A549 (cell line): ENCODE measurements at regions not wholly inside any gene's neighbourhood (a gene's known extent, or its start where the extent isn't known, plus 50 kb on each side); places are given as distances from the start of the nearest gene placed in this dataset.

Experiments used
- ATAC-seq, 2 experiments: fragments of 200-7000 bp in 1 of 2; fragments of >200 bp in 1 of 2; cut with Nextera tagmentation in 1 of 2; cut with Tn5 transposase in 1 of 2; 3 replicates each; pipeline versions ENCODE4 v1.8.0 to v1.9.1; 2018 to 2020; ENCODE audit warnings: mild to moderate bottlenecking in 1 of 2, moderate library complexity in 1 of 2
- CTCF ChIA-PET: fragments of 300-600 bp; sonication (Branson Sonifier 250); formaldehyde crosslinking; extraction: SDS; loops from one replicate; lab custom pipeline; 2021; ENCODE audit warnings: antibody characterized with exemption, inconsistent platforms; lab: Yijun Ruan, JAX
- POLR2A ChIA-PET: fragments of 350-600 bp; formaldehyde crosslinking; extraction: SDS; loops from one replicate; lab custom pipeline; 2021; ENCODE audit warnings: antibody characterized with exemption, inconsistent platforms; lab: Yijun Ruan, JAX
- DNase-seq, 2 experiments: peaks; one replicate each; pipeline versions ENCODE4 v3.0.0 to v3.0.0-alpha.2; 2011 to 2016; ENCODE audit warnings: low read depth in 1 of 2, low spot score in 1 of 2
- FAIRE-seq: peaks from 2 replicates; lab custom pipeline; 2011; peaks lifted over from hg19 to GRCh38; lab: Jason Lieb, UNC
- H3K27ac ChIP-seq, 2 experiments: fragments of >200 bp; sonication (Bioruptor Twin); formaldehyde crosslinking; 3 replicates each; pipeline ENCODE4 v1.5.1; 2016 to 2017
- H3K4me1 ChIP-seq: fragments of >200 bp; sonication (Bioruptor Twin); formaldehyde crosslinking; 3 replicates; pipeline ENCODE4 v1.6.1; 2016
- H3K4me2 ChIP-seq: fragments of >200 bp; sonication (Bioruptor Twin); formaldehyde crosslinking; 3 replicates; pipeline ENCODE4 v1.6.1; 2016
- H3K4me3 ChIP-seq: fragments of >200 bp; sonication (Bioruptor Twin); formaldehyde crosslinking; 3 replicates; pipeline ENCODE4 v1.5.1; 2016
- H3K9me3 ChIP-seq: fragments of >200 bp; sonication (Bioruptor Twin); formaldehyde crosslinking; 3 replicates; pipeline ENCODE4 v1.6.1; 2016
- BHLHE40 ChIP-seq: IDR thresholded peaks from 2 replicates; pipeline ENCODE4 v1.6.1; 2012; ENCODE audit warnings: low read depth, low read length, inconsistent platforms
- CBX2 ChIP-seq: fragments of 200-600 bp; sonication (generic); IDR thresholded peaks from 2 replicates; pipeline ENCODE4 v1.6.1; 2016; ENCODE audit warnings: low read depth, mild to moderate bottlenecking, borderline replicate concordance
- FOSB ChIP-seq: fragments of 250-450 bp; sonication (Bioruptor Pico); IDR thresholded peaks from 2 replicates; pipeline ENCODE4 v1.5.0; 2020; ENCODE audit warnings: mild to moderate bottlenecking, moderate library complexity
- FOSL2 ChIP-seq, 2 experiments: fragments of 450-650 bp in 1 of 2; fragments of >200 bp in 1 of 2; sonication (Bioruptor Twin) in 1 of 2; formaldehyde crosslinking; IDR thresholded peaks; 2 replicates each; pipeline versions ENCODE4 v1.5.0 to v1.6.1; 2016 to 2020; ENCODE audit warnings: mild to moderate bottlenecking in 1 of 2, moderate library complexity in 1 of 2
- HOXA7 ChIP-seq: fragments of 250-450 bp; sonication (Bioruptor Pico); IDR thresholded peaks from 2 replicates; pipeline ENCODE4 v1.5.0; 2020; ENCODE audit warnings: mild to moderate bottlenecking, moderate library complexity
- JUN ChIP-seq, 2 experiments: fragments of >200 bp; sonication (Bioruptor Twin); formaldehyde crosslinking; IDR thresholded peaks; 2 replicates in 1 of 2; 3 replicates in 1 of 2; pipeline ENCODE4 v1.6.1; 2016 to 2017
- MAZ ChIP-seq: fragments of 150-350 bp; IDR thresholded peaks from 2 replicates; pipeline ENCODE4 v1.6.1; 2014; ENCODE audit warnings: antibody characterized with exemption, low read depth, low read length, borderline replicate concordance
- MYC ChIP-seq: IDR thresholded peaks from 2 replicates; pipeline ENCODE4 v1.6.1; 2012; ENCODE audit warnings: mild to moderate bottlenecking, inconsistent platforms, low read length, improper control_type of control experiment, borderline replicate concordance
- NFE2L2 ChIP-seq: fragments of 150-350 bp; conservative IDR thresholded peaks from 2 replicates; pipeline ENCODE4 v1.6.1; 2014; ENCODE audit warnings: low read length
- NR3C1 ChIP-seq: fragments of >200 bp; sonication (Bioruptor Twin); formaldehyde crosslinking; IDR thresholded peaks from 3 replicates; pipeline ENCODE4 v1.6.1; 2017
- PHF8 ChIP-seq: fragments of 200-600 bp; sonication (generic); IDR thresholded peaks from 2 replicates; pipeline ENCODE4 v1.6.1; 2016; ENCODE audit warnings: low read depth, mild to moderate bottlenecking, antibody characterized with exemption, moderate library complexity, borderline replicate concordance
- RCOR1 ChIP-seq: fragments of 150-350 bp; IDR thresholded peaks from 2 replicates; pipeline ENCODE4 v1.6.1; 2014; ENCODE audit warnings: antibody characterized with exemption, low read length, low read depth
- RNF2 ChIP-seq: fragments of 200-600 bp; sonication (generic); IDR thresholded peaks from 2 replicates; pipeline ENCODE4 v1.6.1; 2016; ENCODE audit warnings: low read depth, mild to moderate bottlenecking, antibody characterized with exemption, moderate library complexity, borderline replicate concordance
- SMC3 ChIP-seq: fragments of >200 bp; sonication (Bioruptor Twin); formaldehyde crosslinking; IDR thresholded peaks from 3 replicates; pipeline ENCODE4 v1.6.1; 2018; ENCODE audit warnings: inconsistent platforms
- ZC3H11A ChIP-seq: fragments of 450-650 bp; IDR thresholded peaks from 2 replicates; pipeline ENCODE4 v1.6.1; 2014; ENCODE audit warnings: antibody characterized with exemption, mild to moderate bottlenecking
- ZFP36 ChIP-seq: fragments of 450-650 bp; IDR thresholded peaks from 2 replicates; pipeline ENCODE4 v1.6.1; 2014; ENCODE audit warnings: borderline replicate concordance; ENCODE audit not compliant: partially characterized antibody
- ZSCAN20 ChIP-seq: fragments of 250-450 bp; sonication (Bioruptor Pico); IDR thresholded peaks from 2 replicates; pipeline ENCODE4 v1.8.0; 2022; ENCODE audit warnings: mild to moderate bottlenecking, moderate library complexity
- WGBS: methylation state at CpG from one replicate; pipeline ENCODE4 v1.1.6; 2017; ENCODE audit errors: missing lambda C conversion rate; 5-methylcytosine and 5-hydroxymethylcytosine counted together
- TF ChIP-seq, protein P1 (sequence below): fragments of 150-350 bp; IDR thresholded peaks from 2 replicates; pipeline ENCODE4 v1.6.1; 2014; ENCODE audit warnings: low read depth, mild to moderate bottlenecking, low read length
- TF ChIP-seq, protein P2 (sequence below): fragments of >200 bp; sonication (Bioruptor Twin); formaldehyde crosslinking; IDR thresholded peaks from 3 replicates; pipeline ENCODE4 v1.6.1; 2016
- TF ChIP-seq, protein P3 (sequence below): fragments of >200 bp; sonication (Bioruptor Twin); formaldehyde crosslinking; IDR thresholded peaks from 2 replicates; pipeline ENCODE4 v1.6.1; 2016
- TF ChIP-seq, protein P4 (sequence below): fragments of 250-450 bp; sonication (Bioruptor Pico); IDR thresholded peaks from 2 replicates; pipeline ENCODE4 v1.5.0; 2021; ENCODE audit warnings: mild to moderate bottlenecking, moderate library complexity, borderline replicate concordance

DNA sequence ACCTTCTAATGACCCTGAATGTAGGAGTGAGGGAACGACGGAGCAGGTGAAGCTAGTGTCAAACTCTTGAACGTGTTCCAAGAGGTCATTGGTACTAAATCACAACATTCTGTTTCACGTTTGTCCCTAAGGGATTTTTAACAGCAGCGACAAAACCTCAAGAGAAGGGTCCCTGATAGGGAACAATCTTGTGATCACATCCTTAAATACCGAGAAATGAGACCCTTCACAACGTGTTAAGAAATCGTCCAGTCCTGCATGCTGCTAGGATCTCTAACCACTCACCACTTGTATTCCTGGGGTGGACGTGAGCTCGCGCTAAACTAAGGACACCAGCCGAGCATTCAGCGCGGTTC is 134.1 kb upstream of the KRAS start (continued):
- TF ChIP-seq, protein P1, sequence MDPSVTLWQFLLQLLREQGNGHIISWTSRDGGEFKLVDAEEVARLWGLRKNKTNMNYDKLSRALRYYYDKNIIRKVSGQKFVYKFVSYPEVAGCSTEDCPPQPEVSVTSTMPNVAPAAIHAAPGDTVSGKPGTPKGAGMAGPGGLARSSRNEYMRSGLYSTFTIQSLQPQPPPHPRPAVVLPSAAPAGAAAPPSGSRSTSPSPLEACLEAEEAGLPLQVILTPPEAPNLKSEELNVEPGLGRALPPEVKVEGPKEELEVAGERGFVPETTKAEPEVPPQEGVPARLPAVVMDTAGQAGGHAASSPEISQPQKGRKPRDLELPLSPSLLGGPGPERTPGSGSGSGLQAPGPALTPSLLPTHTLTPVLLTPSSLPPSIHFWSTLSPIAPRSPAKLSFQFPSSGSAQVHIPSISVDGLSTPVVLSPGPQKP: no peak
- TF ChIP-seq SMC3: no peak
- TF ChIP-seq BHLHE40: no peak
- no peak for TF ChIP-seq PHF8
- TF ChIP-seq NR3C1: no peak
- TF ChIP-seq JUN (IDR thresholded peaks at IDR 0.05): no peak
- TF ChIP-seq MAZ: no peak
- TF ChIP-seq CBX2: no peak
- no peak for TF ChIP-seq ZSCAN20
- no peak for TF ChIP-seq RCOR1
- peak; percentile 79; the same call in 1 of the 2 replicates for TF ChIP-seq HOXA7 (CRISPR knock-in tag)
- TF ChIP-seq, protein P2, sequence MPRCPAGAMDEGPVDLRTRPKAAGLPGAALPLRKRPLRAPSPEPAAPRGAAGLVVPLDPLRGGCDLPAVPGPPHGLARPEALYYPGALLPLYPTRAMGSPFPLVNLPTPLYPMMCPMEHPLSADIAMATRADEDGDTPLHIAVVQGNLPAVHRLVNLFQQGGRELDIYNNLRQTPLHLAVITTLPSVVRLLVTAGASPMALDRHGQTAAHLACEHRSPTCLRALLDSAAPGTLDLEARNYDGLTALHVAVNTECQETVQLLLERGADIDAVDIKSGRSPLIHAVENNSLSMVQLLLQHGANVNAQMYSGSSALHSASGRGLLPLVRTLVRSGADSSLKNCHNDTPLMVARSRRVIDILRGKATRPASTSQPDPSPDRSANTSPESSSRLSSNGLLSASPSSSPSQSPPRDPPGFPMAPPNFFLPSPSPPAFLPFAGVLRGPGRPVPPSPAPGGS: no peak
- no peak for TF ChIP-seq ZFP36
- no peak for TF ChIP-seq ZC3H11A
- TF ChIP-seq NFE2L2: no peak
- TF ChIP-seq, protein P3, sequence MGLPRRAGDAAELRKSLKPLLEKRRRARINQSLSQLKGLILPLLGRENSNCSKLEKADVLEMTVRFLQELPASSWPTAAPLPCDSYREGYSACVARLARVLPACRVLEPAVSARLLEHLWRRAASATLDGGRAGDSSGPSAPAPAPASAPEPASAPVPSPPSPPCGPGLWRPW: no peak
- no peak for TF ChIP-seq RNF2
- no peak for TF ChIP-seq FOSL2 (IDR thresholded peaks at IDR 0.05)
- TF ChIP-seq FOSL2 (CRISPR knock-in tag; IDR thresholded peaks at IDR 0.05): no peak
- no peak; the same call in 1 of the 2 replicates for TF ChIP-seq FOSB (CRISPR knock-in tag)
- TF ChIP-seq MYC: no peak
- TF ChIP-seq, protein P4, sequence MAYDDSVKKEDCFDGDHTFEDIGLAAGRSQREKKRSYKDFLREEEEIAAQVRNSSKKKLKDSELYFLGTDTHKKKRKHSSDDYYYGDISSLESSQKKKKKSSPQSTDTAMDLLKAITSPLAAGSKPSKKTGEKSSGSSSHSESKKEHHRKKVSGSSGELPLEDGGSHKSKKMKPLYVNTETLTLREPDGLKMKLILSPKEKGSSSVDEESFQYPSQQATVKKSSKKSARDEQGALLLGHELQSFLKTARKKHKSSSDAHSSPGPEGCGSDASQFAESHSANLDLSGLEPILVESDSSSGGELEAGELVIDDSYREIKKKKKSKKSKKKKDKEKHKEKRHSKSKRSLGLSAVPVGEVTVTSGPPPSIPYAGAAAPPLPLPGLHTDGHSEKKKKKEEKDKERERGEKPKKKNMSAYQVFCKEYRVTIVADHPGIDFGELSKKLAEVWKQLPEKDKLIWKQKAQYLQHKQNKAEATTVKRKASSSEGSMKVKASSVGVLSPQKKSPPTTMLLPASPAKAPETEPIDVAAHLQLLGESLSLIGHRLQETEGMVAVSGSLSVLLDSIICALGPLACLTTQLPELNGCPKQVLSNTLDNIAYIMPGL (CRISPR knock-in tag): no peak

DNA sequence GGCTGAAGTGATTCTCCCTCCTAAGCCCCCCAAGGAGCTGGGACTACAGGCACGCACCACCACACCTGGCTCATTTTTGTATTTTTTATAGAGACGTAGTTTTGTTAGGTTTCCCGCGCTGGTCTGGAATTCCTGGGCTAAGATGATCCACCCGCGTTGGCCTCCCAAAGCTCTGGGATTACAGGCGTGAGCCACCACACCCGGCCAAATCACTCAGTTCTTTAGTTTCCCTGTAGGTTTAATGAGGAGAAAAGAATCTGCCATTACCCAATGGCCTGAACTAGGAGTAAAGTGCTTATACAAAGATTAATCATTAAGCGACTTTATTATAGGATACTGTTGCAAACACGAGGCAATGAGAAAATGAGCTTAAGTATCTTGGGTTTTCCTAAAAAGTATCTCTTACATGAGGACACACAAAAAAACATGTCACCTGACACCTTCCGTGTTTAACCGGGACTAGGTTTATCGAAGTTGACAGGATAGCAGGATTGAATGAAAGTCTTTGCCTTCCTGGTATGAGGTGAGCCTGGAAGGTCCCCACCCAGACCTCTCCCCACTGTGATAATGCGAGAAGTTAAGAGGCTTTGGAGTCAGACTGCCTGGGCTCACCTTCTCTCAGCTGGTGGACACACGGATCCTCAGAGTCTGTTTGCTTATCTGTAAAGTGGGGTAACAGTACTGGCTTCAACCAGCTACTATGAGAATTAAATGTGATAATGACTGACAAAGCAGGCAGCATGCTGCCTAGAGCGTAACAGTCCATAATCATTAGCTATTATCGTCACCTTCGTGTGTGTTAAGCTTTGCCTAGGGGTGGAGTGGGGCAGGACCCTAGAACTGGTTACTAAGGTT is 133.5 kb upstream of the KRAS start:
- peak overlapping the region; percentile 98 to 99 for H3K27ac ChIP-seq
- peak overlapping the region; percentile 97 for H3K4me2 ChIP-seq
- FAIRE-seq (no peak), DNase-seq (peak in 1 of 2 experiments; percentile 25), ATAC-seq (no peak)
- 88% methylated on average over 18 of the region's 18 CpGs for WGBS
- POLR2A ChIA-PET: interaction anchor here (0.8 kb wide), 1 partner anchor 135 kb away, joined by 3 read pairs; no protein-coding TSS in a partner anchor
- H3K4me3 ChIP-seq: peak overlapping the region; percentile 84
- CTCF ChIA-PET: interaction anchor here (0.6 to 1.4 kb wide), 3 partner anchors 73 to 393 kb away, joined by 3 read pairs; no protein-coding TSS in a partner anchor
- peaks cover 14% of the 10 kb centered on the region; the same call in 2 of the 3 replicates for H3K4me1 ChIP-seq
- TF ChIP-seq NFE2L2: no peak
- TF ChIP-seq, protein P2: 0 out of 3 replicates have a peak, but pooled peaks have one; percentile 29
- no peaks in the 10 kb centered on the region for H3K9me3 ChIP-seq
